Amygdala (tissue), 56 donors: ENCODE measurements at regions not wholly inside any gene's neighbourhood (a gene's known extent, or its start where the extent isn't known, plus 50 kb on each side); places are given as distances from the start of the nearest gene placed in this dataset.

ENCODE experiments used
- DNase-seq, 56 donors: peaks; one replicate each; lab custom pipeline; 2025; lab: John Stamatoyannopoulos, UW

DNA sequence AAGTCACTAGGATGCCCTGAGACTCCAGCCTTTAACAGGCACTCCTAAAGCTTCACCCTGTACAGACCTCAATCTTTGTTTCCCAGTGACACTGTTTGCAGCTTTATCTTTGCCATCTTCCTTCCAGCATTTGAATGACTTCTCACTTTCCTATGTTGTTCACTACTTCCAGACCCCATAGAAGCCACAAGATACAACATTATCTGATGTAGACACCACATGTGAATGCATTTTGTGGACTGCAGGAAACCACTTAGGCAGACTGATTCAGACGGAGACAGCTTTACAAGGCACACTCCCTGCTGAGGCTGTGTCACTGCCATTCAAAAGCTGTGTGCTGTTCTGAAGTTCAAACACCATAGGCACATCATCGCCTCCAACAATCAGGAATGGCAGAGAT, 67.3 kb upstream of the SPATS2L start:
- DNase-seq, result no peak

DNA sequence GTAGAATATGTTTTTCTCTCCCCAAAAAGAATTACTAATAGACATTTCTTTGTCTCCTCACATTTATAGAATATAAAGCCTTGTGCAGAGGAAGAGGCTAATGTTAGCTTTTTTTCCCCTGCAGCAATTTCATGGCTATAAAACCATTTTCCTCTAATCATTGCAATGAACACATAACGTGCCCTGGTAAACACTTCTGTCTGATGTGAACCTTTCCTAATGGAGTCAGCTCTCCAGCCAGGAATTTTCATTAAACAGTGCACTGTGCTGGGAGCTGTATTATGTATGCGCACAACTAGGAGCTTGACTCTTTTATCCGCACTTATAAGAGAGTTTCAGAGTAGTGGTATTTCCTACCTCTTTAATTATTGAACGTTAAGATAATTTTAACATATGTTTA, 63.9 kb upstream of the SPATS2L start:
- DNase-seq, result no peak

DNA sequence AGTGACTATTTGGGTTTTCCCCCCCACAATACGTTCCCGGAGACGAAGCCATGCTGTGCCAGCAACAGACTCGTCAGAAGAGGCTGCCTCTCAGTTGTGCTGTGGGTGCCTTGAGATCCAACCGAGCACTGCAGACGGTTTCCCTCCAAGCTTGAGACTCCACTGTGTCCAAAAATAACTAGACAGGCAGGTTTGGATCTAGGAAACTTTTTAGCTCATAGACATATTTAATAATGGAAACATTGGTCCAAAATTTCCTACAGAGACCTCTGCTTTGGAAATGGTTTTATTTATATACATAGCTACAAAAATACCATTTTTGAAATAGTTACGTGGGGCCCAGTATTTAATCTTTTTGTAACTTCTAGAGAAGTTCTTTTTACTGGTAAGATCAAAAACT, 63.1 kb upstream of the SPATS2L start:
- DNase-seq, result no peak

DNA sequence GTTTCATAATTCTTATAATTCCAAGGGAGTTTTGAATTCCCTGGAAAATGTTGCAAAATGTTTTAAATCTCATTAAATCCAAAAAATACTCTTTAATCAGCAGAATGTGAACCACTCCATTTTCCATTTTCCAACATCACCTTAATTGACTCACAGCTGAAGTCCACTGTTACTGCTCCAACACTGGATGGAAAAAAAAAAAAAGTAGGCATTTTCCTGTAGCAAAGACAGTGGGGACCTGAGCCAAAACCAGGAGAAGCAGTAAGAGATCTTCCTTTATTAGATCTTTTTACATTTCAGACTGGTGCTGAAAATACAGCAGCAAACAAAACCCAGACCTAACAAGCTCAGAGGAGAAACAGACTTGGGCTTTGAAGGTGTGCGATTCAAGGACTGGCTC, 62.4 kb upstream of the SPATS2L start:
- no peak for DNase-seq

DNA sequence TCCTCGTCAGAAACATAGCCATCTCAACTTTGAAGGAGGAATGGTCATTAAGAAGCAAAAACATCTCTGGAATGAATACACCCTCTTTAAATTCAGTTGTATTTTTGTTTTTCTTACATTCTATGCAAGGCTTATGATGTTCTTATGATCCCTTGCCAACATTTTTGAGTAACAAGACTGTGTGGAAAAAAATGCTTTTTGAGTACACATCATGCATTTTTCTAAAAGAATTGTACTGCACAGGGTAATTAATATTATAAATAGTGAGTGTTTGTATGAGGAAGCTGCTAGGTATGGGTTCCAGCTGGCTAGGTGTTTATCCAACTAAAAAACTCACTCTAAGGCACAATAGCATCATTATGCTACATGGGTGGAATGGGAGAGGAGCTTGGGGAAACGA, 59.0 kb upstream of the SPATS2L start:
- DNase-seq, result no peak

DNA sequence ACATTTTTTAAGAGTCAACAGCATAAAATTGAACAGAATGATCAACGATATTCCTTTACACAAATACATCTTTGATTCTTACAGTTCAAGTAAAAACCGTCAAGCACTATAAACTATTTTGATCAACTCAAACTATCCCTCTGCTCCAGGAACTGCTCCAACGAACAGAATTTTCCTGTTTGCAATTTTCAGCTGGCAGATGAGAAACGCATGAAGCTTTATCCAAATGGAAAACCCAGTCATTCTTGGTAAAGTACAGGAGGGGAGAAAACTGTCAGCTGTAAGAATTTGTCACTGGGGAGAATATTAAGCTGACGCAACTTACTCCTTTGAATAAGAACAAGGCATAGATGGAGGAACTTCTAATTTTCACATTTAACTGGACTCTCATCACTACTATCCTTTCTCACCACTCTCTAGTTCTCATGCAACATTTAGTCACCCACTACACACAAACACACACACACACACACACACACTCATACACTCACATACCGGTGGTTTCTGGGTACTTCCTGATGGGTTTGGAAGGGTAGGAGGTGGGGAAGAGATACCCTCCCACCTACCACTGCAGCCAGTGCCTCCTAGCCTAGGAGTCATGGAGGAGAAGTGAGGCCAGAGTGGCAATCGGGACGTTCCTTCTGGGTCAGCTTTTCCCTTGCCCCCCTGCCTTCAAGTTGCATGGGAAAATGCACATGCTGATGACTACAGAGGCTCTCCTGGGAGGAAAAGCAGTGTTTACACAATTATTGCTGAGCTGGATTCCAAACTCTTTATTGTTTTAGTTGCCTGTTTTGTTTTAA, 54.0 kb upstream of the SPATS2L start:
- DNase-seq, result no peak

GRCh38 chr2:200253639-200254038, 52.9 kb upstream of the SPATS2L start:
- no peak for DNase-seq

- no peak for DNase-seq
Observed at GRCh38 chr2:200254773-200255172, 51.7 kb upstream of the SPATS2L start.

DNA sequence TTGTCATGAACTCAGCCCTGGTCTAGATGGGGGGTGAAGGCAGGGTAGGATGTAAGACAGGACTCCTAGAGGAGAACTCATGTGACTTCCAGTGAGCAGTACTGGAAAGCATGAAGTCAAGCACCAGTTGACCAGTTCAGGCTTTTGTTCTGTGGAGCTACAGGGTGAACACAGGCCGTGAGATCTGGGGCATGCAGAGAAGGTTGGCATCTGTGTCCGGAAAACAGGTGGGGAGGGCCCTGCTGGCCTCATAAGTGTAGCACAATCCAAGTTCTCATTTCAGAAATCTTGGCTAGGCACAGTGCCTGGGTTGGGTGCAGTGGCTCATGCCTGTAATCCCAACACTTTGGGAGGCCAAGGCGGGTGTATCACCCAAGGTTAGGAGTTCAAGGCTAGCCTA, 50.9 kb upstream of the SPATS2L start:
- no peak for DNase-seq
